ENCODE measurements at regions not wholly inside any gene's neighbourhood (a gene's known extent, or its start where the extent isn't known, plus 50 kb on each side); places are given as distances from the start of the nearest gene placed in this dataset.

- no peak overlapping the region for H3K27ac Mint-ChIP-seq
- H3K9me3 Mint-ChIP-seq = peaks cover 12% of the 10 kb centered on the region
Measured at GRCh38 chr1:30491831-30492230, 231.6 kb downstream of the MATN1 start.

GRCh38 chr1:30490554-30491053 is 232.8 kb downstream of the MATN1 start:
- Histone ChIP-seq H3K4me2 (no peak overlapping the region), H3K27me3 (no peaks in the 10 kb centered on the region), H3K36me3 (no peaks in the 10 kb centered on the region), H3K79me2 (ENCODE audit: low read depth) (no peaks in the 10 kb centered on the region), H3K4me1 (no peaks in the 10 kb centered on the region), H3K27ac (no peak overlapping the region), H3K4me3 (no peak overlapping the region), H3K9me3 (ENCODE audit: low read depth) (no peaks in the 10 kb centered on the region), H3K9ac (no peak overlapping the region), H2AFZ (replicated peaks) (no peak overlapping the region), H4K20me1 (ENCODE audit: low read depth) (no peaks in the 10 kb centered on the region), H3F3A (ENCODE audit: low read depth) (no peaks in the 10 kb centered on the region)
- no peaks in the 10 kb centered on the region for H3K4me1 Mint-ChIP-seq
- H3K9me3 Mint-ChIP-seq = peaks cover 12% of the 10 kb centered on the region
- no peak for DNase-seq (ENCODE audit: low spot score)
- no peak for TF ChIP-seq CTCF (IDR thresholded peaks at IDR 0.05)
- no peak for TF ChIP-seq EZH2 (IDR thresholded peaks at IDR 0.05)
- no peak for TF ChIP-seq EZH2phosphoT487 (IDR thresholded peaks at IDR 0.05)
- no peaks in the 10 kb centered on the region for H3K36me3 Mint-ChIP-seq
- no peak overlapping the region for H3K27ac Mint-ChIP-seq
- peaks cover 8% of the 10 kb centered on the region for H3K27me3 Mint-ChIP-seq (ENCODE audit: insufficient read depth, low read depth)
- H3K4me3 Mint-ChIP-seq = no peak overlapping the region

More at GRCh38 chr1:30491831-30492230, 231.6 kb downstream of the MATN1 start:
- H4K20me1 ChIP-seq (ENCODE audit: low read depth) = no peaks in the 10 kb centered on the region
- no peaks in the 10 kb centered on the region for H3F3A ChIP-seq (ENCODE audit: low read depth)
- no peaks in the 10 kb centered on the region for H3K9me3 ChIP-seq (ENCODE audit: low read depth)
- no peak overlapping the region for H3K4me3 Mint-ChIP-seq
- H3K9ac ChIP-seq = no peak overlapping the region
- H3K27me3 ChIP-seq = no peaks in the 10 kb centered on the region
- no peak for DNase-seq (ENCODE audit: low spot score)
- H3K27me3 Mint-ChIP-seq (ENCODE audit: insufficient read depth, low read depth) = peaks cover 2% of the 10 kb centered on the region
- no peaks in the 10 kb centered on the region for H3K36me3 Mint-ChIP-seq
- no peaks in the 10 kb centered on the region for H3K4me1 ChIP-seq
- no peaks in the 10 kb centered on the region for H3K79me2 ChIP-seq (ENCODE audit: low read depth)
- no peaks in the 10 kb centered on the region for H3K4me1 Mint-ChIP-seq
- H3K27ac ChIP-seq = no peak overlapping the region
- H3K4me3 ChIP-seq = no peak overlapping the region
- no peak for TF ChIP-seq CTCF (IDR thresholded peaks at IDR 0.05)
- H2AFZ ChIP-seq (replicated peaks) = no peak overlapping the region
- H3K4me2 ChIP-seq = no peak overlapping the region
- H3K36me3 ChIP-seq = no peaks in the 10 kb centered on the region

- Histone ChIP-seq H3F3A (ENCODE audit: low read depth) (no peaks in the 10 kb centered on the region), H4K20me1 (ENCODE audit: low read depth) (no peaks in the 10 kb centered on the region), H2AFZ (replicated peaks) (no peak overlapping the region), H3K4me3 (no peak overlapping the region), H3K79me2 (ENCODE audit: low read depth) (no peaks in the 10 kb centered on the region), H3K27ac (no peak overlapping the region), H3K4me2 (no peak overlapping the region), H3K9ac (no peak overlapping the region), H3K27me3 (no peaks in the 10 kb centered on the region), H3K4me1 (no peaks in the 10 kb centered on the region), H3K36me3 (no peaks in the 10 kb centered on the region), H3K9me3 (ENCODE audit: low read depth) (no peaks in the 10 kb centered on the region)
- H3K27ac Mint-ChIP-seq = no peak overlapping the region
- no peak for DNase-seq (ENCODE audit: low spot score)
- H3K4me3 Mint-ChIP-seq = no peak overlapping the region
- no peaks in the 10 kb centered on the region for H3K4me1 Mint-ChIP-seq
- peaks cover 8% of the 10 kb centered on the region for H3K27me3 Mint-ChIP-seq (ENCODE audit: insufficient read depth, low read depth)
- no peak for TF ChIP-seq EZH2phosphoT487 (IDR thresholded peaks at IDR 0.05)
- TF ChIP-seq CTCF (IDR thresholded peaks at IDR 0.05) = no peak
- no peak for TF ChIP-seq EZH2 (IDR thresholded peaks at IDR 0.05)
- H3K9me3 Mint-ChIP-seq = peaks cover 10% of the 10 kb centered on the region
- H3K36me3 Mint-ChIP-seq = no peaks in the 10 kb centered on the region
Measured at GRCh38 chr1:30489737-30490389, 233.5 kb downstream of the MATN1 start.

Measured in neural progenitor cell (in vitro differentiated cells).